MCF 10A (cell line): ENCODE measurements at regions not wholly inside any gene's neighbourhood (a gene's known extent, or its start where the extent isn't known, plus 50 kb on each side); places are given as distances from the start of the nearest gene placed in this dataset.

Source experiments
- BruUV-seq: library from RNA; stranded (reverse); fragments of 400-500 nt; replicated peaks from 2 replicates; lab custom pipeline; 2021; lab: Mats Ljungman, UMichigan
- CTCF ChIA-PET: fragments of 300-600 bp; sonication (Branson Sonifier 250); formaldehyde crosslinking; extraction: SDS; loops from one replicate; lab custom pipeline; 2021; ENCODE audit warnings: antibody characterized with exemption, inconsistent platforms; lab: Yijun Ruan, JAX
- POLR2A ChIA-PET: fragments of 300-600, 350-650 bp; sonication (Branson Sonifier 250); formaldehyde crosslinking; extraction: SDS; loops from one replicate; lab custom pipeline; 2020; ENCODE audit warnings: antibody characterized with exemption, inconsistent platforms; lab: Yijun Ruan, JAX
- DNase-seq: peaks from one replicate; pipeline ENCODE4 v3.0.0-alpha.2; 2018; ENCODE audit not compliant: unreplicated experiment
- H3K27ac Mint-ChIP-seq: one replicate; pipeline ENCODE4 v1.8.0; 2022; ENCODE audit warnings: mild to moderate bottlenecking, low read depth, mixed read lengths; ENCODE audit not compliant: unreplicated experiment
- H3K27me3 Mint-ChIP-seq: one replicate; pipeline ENCODE4 v1.8.0; 2022; ENCODE audit warnings: mixed read lengths; ENCODE audit not compliant: insufficient read depth, unreplicated experiment
- H3K36me3 Mint-ChIP-seq: one replicate; pipeline ENCODE4 v1.8.0; 2022; ENCODE audit warnings: mild to moderate bottlenecking, moderate library complexity, mixed read lengths; ENCODE audit not compliant: insufficient read depth, unreplicated experiment
- H3K4me1 Mint-ChIP-seq: one replicate; pipeline ENCODE4 v1.8.0; 2022; ENCODE audit warnings: mixed read lengths; ENCODE audit not compliant: insufficient read depth, unreplicated experiment
- H3K4me3 Mint-ChIP-seq: one replicate; pipeline ENCODE4 v1.8.0; 2022; ENCODE audit warnings: mild to moderate bottlenecking, moderate library complexity, mixed read lengths; ENCODE audit not compliant: unreplicated experiment
- H3K9me3 Mint-ChIP-seq: one replicate; pipeline ENCODE4 v1.8.0; 2022; ENCODE audit warnings: mixed read lengths; ENCODE audit not compliant: unreplicated experiment
- CTCF ChIP-seq: fragments of 200-600 bp; IDR thresholded peaks from one replicate; pipeline ENCODE4 v1.8.0; 2022; ENCODE audit warnings: antibody characterized with exemption, mild to moderate bottlenecking; ENCODE audit not compliant: unreplicated experiment
- intact Hi-C: fragments of 100-400 bp; cut with micrococcal nuclease; formaldehyde crosslinking; loops from 2 replicates; pipeline ENCODE4 v1.14.1; 2022

DNA sequence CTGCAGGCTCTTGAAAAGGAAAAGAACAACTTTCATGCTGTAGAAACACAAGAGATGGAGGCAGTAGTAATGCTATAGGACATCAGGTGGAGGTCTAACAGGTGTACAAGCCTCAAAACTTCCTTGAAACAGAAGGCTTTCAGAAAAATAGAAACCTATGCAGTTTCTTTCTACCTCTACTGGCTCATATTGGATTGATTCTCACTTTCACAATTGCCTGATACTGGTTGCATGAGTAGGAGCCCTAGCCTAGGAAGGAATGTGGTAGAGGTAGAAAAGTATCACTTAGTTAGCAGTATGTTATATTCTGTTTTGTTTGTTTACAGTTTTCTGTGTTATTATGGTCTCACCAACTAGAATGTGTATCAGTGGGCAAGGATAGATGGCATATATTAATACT is 175.4 kb upstream of the GORAB start:
- no peak overlapping the region for H3K4me3 Mint-ChIP-seq
- TF ChIP-seq CTCF, result no peak
- intact Hi-C loops, result no loop called here
- no TSS peak for BruUV-seq
- CTCF ChIA-PET, result no interaction called here
- no peak overlapping the region for H3K27ac Mint-ChIP-seq
- no peak for DNase-seq
- no peaks in the 10 kb centered on the region for H3K36me3 Mint-ChIP-seq
- peaks cover 16% of the 10 kb centered on the region for H3K9me3 Mint-ChIP-seq
- H3K4me1 Mint-ChIP-seq, result peaks cover 5% of the 10 kb centered on the region
- H3K27me3 Mint-ChIP-seq, result no peaks in the 10 kb centered on the region
- POLR2A ChIA-PET, result no interaction called here

- H3K9me3 Mint-ChIP-seq, result peaks cover 16% of the 10 kb centered on the region
- intact Hi-C loops, result no loop called here
- CTCF ChIA-PET, result interaction anchor here (0.6 kb wide), 1 partner anchor 407 kb away, joined by 3 read pairs; no protein-coding TSS in a partner anchor
- H3K27ac Mint-ChIP-seq, result no peak overlapping the region
- no peak for DNase-seq
- TF ChIP-seq CTCF, result no peak
- POLR2A ChIA-PET, result no interaction called here
- no peaks in the 10 kb centered on the region for H3K36me3 Mint-ChIP-seq
- H3K4me1 Mint-ChIP-seq, result peaks cover 5% of the 10 kb centered on the region
- no peaks in the 10 kb centered on the region for H3K27me3 Mint-ChIP-seq
- no TSS peak for BruUV-seq
- H3K4me3 Mint-ChIP-seq, result no peak overlapping the region
These were observed 174.2 kb upstream of the GORAB start for GRCh38 chr1:170357750-170358149.

DNA sequence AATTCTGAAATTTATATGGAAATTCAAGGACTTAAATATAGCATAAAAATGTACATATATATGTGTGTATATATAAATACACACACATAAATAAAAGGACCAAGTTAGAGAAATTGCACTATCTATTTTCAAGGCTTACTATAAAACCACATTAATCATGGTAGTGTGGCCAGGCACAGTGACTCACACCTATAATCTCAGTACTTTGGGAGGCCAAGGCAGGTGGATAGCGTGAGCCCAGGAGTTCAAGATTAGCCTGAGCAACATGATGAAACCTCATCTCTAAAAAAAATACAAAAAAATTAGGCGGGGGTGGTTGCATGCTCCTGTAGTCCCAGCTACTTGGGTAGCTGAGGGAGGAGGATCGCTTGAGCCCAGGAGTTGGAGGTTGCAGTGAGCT is 171.4 kb upstream of the GORAB start:
- ChIA-PET POLR2A (no interaction called here), CTCF (no interaction called here)
- Mint-ChIP-seq H3K27ac (no peak overlapping the region), H3K4me3 (no peak overlapping the region), H3K36me3 (no peaks in the 10 kb centered on the region), H3K4me1 (peaks cover 5% of the 10 kb centered on the region), H3K27me3 (no peaks in the 10 kb centered on the region), H3K9me3 (peaks cover 16% of the 10 kb centered on the region)
- intact Hi-C loops, result no loop called here
- peak; percentile 39 for DNase-seq
- BruUV-seq, result no TSS peak
- no peak for TF ChIP-seq CTCF

- intact Hi-C loops, result no loop called here
- no peaks in the 10 kb centered on the region for H3K36me3 Mint-ChIP-seq
- H3K27ac Mint-ChIP-seq, result no peak overlapping the region
- DNase-seq, result no peak
- no TSS peak for BruUV-seq
- CTCF ChIA-PET, result no interaction called here
- TF ChIP-seq CTCF, result no peak
- no peaks in the 10 kb centered on the region for H3K27me3 Mint-ChIP-seq
- POLR2A ChIA-PET, result no interaction called here
- H3K4me3 Mint-ChIP-seq, result no peak overlapping the region
- no peaks in the 10 kb centered on the region for H3K4me1 Mint-ChIP-seq
- no peaks in the 10 kb centered on the region for H3K9me3 Mint-ChIP-seq
These were observed 166.6 kb upstream of the GORAB start for GRCh38 chr1:170365331-170365730.
